Suprapubic skin (tissue), 4 donors: ENCODE measurements at regions not wholly inside any gene's neighbourhood (a gene's known extent, or its start where the extent isn't known, plus 50 kb on each side); places are given as distances from the start of the nearest gene placed in this dataset.
"Not testable (repeated sequence)": the region's sequence is repeated elsewhere in the genome, so short reads cannot be mapped to it uniquely, and the experiment has no call there.

Experiments used
- DNase-seq, 2 donors: peaks; one replicate each; pipeline ENCODE4 v3.0.0-alpha.2; 2019; ENCODE audit warnings: low spot score in 2 of 2
- H3K27ac ChIP-seq: fragments of 200-600 bp; sonication (generic); one replicate; pipeline ENCODE4 v1.5.1; 2019
- H3K27me3 ChIP-seq: fragments of 200-600 bp; sonication (generic); one replicate; pipeline ENCODE4 v1.5.1; 2019
- H3K36me3 ChIP-seq: fragments of 200-600 bp; sonication (generic); one replicate; pipeline ENCODE4 v1.5.1; 2019
- H3K4me1 ChIP-seq: fragments of 200-600 bp; sonication (generic); one replicate; pipeline ENCODE4 v1.5.1; 2019
- H3K4me3 ChIP-seq: fragments of 200-600 bp; sonication (generic); one replicate; pipeline ENCODE4 v1.5.1; 2019; ENCODE audit warnings: mild to moderate bottlenecking
- H3K9me3 ChIP-seq: fragments of 200-600 bp; sonication (generic); one replicate; pipeline ENCODE4 v1.5.1; 2019
- WGBS: methylation state at CpG from one replicate; pipeline ENCODE4 v1.1.5; 2018; 5-methylcytosine and 5-hydroxymethylcytosine counted together

DNA sequence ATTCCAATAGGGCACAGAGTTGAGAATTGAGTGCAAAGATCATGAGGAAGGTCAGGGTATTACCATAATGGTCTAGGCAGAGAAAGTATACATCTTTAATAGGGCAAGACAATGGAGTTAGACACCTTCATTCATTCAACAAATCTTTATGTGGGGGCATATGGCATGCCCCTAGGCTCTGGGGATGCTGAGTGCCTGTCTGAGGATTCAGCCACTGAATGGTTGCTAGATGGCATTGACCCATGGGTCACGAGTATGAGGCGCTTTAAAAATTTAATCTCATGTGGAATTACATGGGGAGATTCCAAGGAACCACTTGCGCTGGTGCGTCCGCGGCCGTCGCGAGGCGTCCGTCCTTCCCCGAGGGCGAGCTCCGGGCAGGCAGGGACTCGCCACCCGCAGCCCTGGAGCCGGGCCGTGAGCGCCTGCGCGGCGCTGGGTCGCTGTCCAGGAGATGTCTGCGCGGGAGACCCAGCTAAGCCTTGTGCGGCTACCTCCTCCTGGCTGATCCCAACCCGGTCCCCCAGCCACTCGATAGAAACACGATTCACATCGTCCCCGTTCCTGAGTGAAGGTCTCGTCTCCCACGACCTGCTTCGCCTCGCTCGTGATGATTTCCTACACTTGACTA lies 152.1 kb upstream of the ZNF322 start:
- not testable (repeated sequence) for H3K27me3 ChIP-seq, H3K9me3 ChIP-seq, H3K27ac ChIP-seq, DNase-seq, H3K4me3 ChIP-seq, H3K36me3 ChIP-seq, H3K4me1 ChIP-seq
- WGBS, result no CpG with 5 or more reads among the region's 36 CpGs

DNA sequence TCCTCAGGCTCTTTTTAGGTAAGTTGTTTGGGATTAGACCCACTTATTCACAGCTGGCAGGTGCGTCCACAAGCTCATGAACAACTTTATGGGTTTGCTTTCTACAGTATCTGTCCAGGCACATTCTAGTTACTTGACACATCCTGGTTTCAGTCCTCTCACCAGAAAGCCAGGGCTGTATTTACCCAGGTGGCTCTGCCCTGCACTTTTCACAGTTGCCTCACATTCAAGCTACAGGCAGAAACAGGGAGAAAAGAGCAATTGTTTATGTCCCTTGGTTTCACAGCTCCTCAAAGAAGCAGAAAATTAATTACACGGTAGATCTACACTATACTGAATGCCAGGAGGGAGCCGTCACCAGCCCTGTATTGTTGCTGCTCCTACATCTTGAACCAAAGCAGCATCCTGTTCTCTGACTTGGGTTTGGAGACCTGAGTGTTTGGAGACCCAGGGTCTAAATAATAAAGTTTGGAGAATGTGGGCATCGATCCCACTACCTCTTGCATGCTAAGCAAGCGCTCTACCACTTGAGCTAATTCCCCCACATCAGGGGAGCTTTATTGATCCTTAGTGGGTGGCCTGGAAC lies 159.2 kb upstream of the ZNF322 start:
- not testable (repeated sequence) for H3K36me3 ChIP-seq

DNA sequence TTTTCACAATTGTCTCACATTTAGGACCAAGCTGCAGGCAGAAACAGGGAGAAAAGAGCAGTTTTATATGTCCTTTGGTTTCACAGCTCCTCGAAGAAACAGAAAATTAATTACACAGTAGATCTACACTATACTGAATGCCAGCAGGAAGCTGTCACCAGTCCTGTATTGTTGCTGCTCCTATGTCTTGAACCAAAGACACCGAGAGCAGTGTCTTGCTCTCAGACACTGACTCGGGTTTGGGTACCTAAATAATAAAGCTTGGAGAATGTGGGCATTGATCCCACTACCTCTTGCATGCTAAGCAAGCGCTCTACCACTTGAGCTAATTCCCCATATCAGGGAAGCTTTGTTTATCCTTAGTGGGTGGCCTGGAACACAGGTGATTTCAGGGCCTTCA lies 168.4 kb upstream of the ZNF322 start:
- H3K4me1 ChIP-seq, DNase-seq, H3K9me3 ChIP-seq, H3K27me3 ChIP-seq, H3K27ac ChIP-seq, H3K36me3 ChIP-seq, H3K4me3 ChIP-seq: not testable (repeated sequence)
- no CpG with 5 or more reads among the region's 4 CpGs for WGBS

More for the DNA sequence above, 159.2 kb upstream of the ZNF322 start:
- not testable (repeated sequence) for H3K4me1 ChIP-seq, H3K9me3 ChIP-seq, H3K4me3 ChIP-seq, DNase-seq, H3K27ac ChIP-seq, H3K27me3 ChIP-seq
- no CpG with 5 or more reads among the region's 5 CpGs for WGBS

DNA sequence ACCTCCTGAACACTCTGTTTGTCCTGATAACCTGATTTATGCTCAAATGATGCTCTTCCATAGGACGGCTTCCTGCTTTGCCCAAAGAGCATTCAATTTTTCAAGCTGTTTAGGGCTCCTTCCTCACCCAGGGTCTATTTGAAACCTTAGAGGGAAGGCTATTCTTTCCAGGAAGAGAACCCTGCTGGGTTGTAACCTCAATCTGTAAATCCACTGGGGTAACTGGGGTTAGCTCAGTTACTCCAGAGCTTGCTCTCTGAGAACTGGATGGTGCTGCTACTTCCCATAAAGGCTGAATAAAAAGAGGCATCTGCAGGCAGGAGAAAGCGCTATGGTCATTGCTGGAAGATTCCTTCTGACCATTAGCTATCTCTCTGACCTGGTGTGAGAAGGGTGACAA lies 169.9 kb upstream of the ZNF322 start:
- not testable (repeated sequence) for H3K27ac ChIP-seq, H3K27me3 ChIP-seq, H3K4me3 ChIP-seq, DNase-seq, H3K36me3 ChIP-seq, H3K4me1 ChIP-seq, H3K9me3 ChIP-seq
- WGBS, result no CpG with 5 or more reads among the region's 2 CpGs

DNA sequence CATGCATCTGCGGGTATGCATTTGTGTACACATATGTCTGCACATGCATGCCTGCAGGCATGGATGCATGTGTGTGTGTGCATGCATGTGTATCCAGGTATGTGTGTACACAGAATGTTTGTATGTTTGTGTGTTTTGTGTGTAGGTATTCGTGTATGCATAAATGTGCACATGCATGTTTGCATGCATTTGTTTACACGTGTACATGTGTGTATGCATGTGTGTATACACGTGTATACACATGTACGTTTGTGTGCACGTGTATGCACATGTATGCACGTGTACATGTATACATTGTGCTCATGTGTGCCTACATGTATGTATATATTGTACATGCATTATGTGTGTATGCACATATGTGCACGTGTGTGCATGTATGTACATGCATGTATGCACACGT lies 171.4 kb upstream of the ZNF322 start:
- 84% methylated on average over 8 of the region's 9 CpGs for WGBS
- not testable (repeated sequence) for H3K4me3 ChIP-seq, H3K9me3 ChIP-seq, DNase-seq, H3K27me3 ChIP-seq, H3K36me3 ChIP-seq, H3K4me1 ChIP-seq, H3K27ac ChIP-seq

DNA sequence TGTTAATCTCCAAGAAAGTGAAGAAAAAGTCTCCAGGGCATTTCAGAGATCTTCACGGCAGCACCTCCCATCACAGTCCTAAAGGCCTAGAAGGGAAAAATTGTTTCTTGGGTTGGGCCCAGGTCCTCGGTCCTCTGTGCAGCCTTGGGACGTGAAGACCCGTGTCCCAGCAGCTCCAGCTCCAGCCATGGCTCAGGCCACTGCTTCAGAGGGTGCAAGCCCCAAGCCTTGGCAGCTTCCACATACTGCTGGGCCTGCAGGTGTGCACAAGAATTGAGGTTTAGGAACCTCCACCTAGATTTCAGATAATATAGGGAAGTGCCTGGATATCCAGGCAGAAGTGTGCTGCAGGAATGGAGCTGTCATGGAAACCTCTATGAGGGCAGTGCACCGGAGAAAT lies 176.2 kb upstream of the ZNF322 start:
- not testable (repeated sequence) for DNase-seq, H3K4me3 ChIP-seq, H3K27me3 ChIP-seq, H3K27ac ChIP-seq, H3K9me3 ChIP-seq, H3K36me3 ChIP-seq, H3K4me1 ChIP-seq
- WGBS, result 79% methylated on average over 4 of the region's 5 CpGs

DNA sequence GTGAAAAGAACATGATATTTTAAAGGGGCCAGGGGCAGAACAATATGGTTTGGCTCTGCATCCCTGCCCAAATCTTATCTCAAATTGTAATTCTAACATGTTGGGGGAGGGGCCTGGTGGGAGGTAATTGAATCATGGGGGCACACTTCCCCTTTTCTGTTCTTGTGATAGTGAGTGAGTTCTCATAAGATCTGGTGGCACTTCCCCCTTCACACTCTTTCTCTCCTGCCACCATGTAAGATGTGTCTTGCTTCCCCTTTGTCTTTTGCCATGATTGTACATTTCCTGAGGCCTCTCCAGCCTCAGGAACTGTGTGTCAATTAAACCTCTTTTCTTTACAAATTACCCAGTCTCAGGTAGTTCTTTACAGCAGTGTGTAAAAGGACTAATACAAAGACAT lies 177.1 kb upstream of the ZNF322 start:
- not testable (repeated sequence) for H3K36me3 ChIP-seq, H3K9me3 ChIP-seq, DNase-seq, H3K27ac ChIP-seq, H3K27me3 ChIP-seq, H3K4me3 ChIP-seq, H3K4me1 ChIP-seq

DNA sequence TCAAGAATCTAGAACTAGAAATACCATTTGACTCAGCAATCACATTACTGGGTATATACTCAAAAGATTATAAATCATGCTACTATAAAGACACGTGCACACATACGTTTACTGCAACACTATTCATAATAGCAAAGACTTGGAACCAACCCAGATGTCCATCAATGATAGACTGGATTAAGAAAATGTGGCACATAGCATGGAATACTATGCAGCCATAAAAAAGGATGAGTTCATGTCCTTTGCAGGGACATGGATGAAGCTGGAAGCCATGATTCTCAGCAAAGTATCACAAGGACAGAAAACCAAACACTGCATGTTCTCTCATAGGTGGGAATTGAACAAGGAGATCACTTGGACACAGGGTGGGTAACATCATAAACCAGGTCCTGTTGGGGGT lies 185.3 kb upstream of the ZNF322 start:
- H3K27me3 ChIP-seq, H3K4me3 ChIP-seq, H3K27ac ChIP-seq, H3K36me3 ChIP-seq, H3K4me1 ChIP-seq, DNase-seq, H3K9me3 ChIP-seq: not testable (repeated sequence)
- WGBS, result 95% methylated on average over 2 of the region's 2 CpGs

DNA sequence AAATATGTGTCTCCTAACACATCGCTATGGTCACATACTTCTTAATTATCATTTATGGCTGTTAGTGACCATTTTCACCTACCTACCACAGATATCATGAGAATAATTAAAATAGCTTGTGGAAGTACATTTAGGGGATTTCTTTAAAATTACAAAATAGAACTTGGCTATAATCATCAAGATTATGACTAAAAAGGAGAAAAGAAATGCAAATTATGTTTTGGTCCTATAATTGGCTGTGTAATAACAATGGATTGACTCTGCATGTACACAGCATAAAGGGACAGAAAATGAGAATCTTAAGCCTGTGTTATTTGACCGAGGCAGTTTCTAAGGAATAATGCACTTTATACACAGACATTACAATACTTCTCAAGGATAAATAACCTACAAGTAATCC lies 197.7 kb upstream of the ZNF322 start:
- not testable (repeated sequence) for H3K4me3 ChIP-seq, H3K4me1 ChIP-seq
- WGBS, result 0% methylated on average over 1 of the region's 2 CpGs

DNA sequence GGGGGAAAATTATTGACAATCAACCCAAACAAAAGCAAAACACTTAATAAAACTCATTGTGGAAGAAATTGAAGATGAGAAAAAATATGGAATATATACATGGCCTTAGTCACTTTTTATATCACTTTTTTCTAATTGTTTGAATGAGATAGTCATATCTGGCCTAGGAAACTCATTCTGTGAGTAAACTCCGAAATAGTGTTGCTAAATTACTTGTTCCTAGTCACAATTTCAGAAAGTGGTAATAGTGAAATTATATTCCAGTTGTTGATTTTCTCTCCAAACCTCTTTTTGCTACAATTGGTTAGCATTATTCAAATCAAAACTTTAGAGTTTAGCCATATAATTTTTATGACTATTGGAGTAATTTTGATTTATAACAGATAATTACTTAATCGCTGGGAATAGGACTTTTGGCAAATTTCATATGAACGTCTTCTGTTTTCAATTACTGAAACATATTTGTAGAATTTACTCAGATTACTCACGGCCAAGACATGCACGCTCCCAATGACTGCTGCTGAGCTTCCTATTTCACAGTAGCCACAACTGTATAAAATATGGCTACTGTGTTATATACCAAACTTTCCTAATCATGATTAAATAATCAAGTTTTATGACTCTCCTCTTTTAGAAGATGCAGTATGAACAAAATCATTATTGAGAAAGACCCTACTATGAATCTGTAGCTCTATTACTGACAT lies 199.7 kb upstream of the ZNF322 start:
- H3K4me3 ChIP-seq, H3K4me1 ChIP-seq, H3K36me3 ChIP-seq, H3K27ac ChIP-seq, H3K27me3 ChIP-seq, H3K9me3 ChIP-seq, DNase-seq: not testable (repeated sequence)
- 68% methylated on average over 5 of the region's 5 CpGs for whole genome bisulfite sequencing

More for the DNA sequence above, 197.7 kb upstream of the ZNF322 start:
- H3K27me3 ChIP-seq, H3K27ac ChIP-seq, H3K36me3 ChIP-seq, DNase-seq, H3K9me3 ChIP-seq: not testable (repeated sequence)

DNA sequence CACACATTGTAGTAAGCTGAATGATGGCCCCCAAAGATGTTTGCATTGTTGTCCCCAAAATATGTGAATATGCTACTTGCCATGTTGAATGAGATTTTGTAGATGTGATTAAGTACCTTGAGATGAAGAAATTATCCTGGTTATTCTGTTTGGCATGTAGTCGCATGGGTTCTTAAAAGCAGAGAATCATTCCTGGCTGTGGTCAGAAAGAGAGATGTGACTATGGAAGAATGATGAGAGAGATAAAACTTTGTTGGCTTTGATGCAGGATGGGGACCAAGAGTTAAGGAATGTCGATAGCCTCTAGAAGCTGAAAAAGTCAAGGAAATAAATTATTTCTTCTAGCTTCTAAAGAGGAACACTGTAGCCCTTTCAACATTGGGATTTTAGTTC lies 200.2 kb upstream of the ZNF322 start:
- DNase-seq, H3K9me3 ChIP-seq, H3K4me3 ChIP-seq, H3K36me3 ChIP-seq, H3K27me3 ChIP-seq, H3K27ac ChIP-seq, H3K4me1 ChIP-seq: not testable (repeated sequence)
- 75% methylated on average over 2 of the region's 2 CpGs for WGBS

DNA sequence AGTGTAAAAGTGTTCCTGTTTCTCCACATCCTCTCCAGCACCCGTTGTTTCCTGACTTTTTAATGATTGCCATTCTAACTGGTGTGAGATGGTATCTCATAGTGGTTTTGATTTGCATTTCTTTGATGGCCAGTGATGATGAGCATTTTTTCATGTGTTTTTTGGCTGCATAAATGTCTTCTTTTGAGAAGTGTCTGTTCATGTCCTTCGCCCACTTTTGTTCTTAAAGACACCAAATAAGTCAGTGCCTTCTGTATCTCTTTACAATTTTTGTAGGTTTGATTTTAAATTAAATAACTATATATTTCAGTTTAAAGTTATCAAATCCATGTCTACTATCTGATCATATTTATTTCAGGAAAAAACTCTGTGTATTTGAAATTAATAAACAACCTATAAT lies 202.4 kb upstream of the ZNF322 start:
- H3K4me1 ChIP-seq, H3K27ac ChIP-seq, H3K27me3 ChIP-seq, H3K9me3 ChIP-seq, DNase-seq, H3K36me3 ChIP-seq, H3K4me3 ChIP-seq: not testable (repeated sequence)
- 100% methylated on average over 2 of the region's 2 CpGs for WGBS

DNA sequence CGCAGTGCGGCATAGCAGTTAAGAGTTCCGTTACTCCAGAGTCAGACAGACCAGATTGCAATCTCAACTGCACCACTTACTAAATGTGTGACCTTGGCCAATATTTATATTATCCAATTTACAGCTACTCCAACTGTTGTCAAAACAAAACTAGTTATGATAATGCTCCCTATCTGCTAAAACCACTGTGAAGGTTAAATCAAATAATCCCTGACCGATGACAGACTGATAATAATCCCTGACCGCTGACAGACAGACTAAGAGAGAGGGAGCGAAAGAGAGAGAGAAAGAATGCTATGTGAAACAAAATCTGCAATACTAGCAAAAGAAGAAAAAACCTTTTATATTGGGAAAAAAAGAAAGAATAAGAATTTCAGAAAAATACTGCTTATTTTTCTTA lies 204.1 kb upstream of the ZNF322 start:
- H3K27ac ChIP-seq, H3K4me1 ChIP-seq, DNase-seq, H3K9me3 ChIP-seq, H3K4me3 ChIP-seq, H3K36me3 ChIP-seq, H3K27me3 ChIP-seq: not testable (repeated sequence)
- WGBS, result 98% methylated on average over 6 of the region's 6 CpGs

DNA sequence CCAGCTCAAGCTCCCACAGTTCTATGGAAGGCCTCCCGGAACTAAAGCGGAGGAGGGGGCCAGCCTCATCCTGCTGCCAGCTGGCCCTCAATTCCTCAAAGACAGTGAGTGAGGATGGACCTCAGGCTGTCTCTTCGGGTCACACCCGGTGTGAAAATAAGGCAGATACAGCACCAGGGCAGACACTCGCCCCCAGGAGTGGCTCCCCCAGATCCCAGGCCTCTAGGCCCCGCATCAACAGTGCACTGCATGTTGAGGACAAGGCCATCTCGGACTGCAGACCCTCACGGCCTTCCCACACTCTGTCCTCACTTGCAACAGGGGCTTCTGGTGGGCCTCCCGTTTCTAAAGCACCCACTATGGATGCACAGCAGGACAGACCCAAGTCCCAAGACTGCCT lies 239.2 kb upstream of the ZNF322 start:
- not testable (repeated sequence) for H3K4me3 ChIP-seq, H3K9me3 ChIP-seq, H3K36me3 ChIP-seq, H3K4me1 ChIP-seq, H3K27me3 ChIP-seq, H3K27ac ChIP-seq, DNase-seq
- WGBS, result 100% methylated on average over 4 of the region's 9 CpGs

DNA sequence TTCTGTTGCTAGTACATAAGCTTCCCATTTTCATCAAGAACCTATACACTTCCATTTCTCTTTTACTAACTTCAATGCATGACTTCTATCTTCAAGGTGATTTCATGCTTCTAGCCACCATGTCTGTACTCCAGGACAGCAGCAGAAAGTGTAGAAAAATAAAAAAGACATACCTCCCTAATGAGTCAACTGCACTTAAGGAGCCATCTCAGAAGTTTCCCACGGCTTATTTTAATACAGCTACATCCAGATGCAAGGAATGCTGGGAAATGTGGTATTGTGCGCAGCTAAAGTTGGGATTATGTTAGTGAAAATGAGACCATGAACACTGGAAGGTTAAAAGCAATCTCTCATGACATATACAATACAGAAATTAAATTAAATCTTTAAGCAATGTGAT lies 264.7 kb upstream of the ZNF322 start:
- not testable (repeated sequence) for H3K4me1 ChIP-seq, DNase-seq, H3K27ac ChIP-seq, H3K9me3 ChIP-seq, H3K36me3 ChIP-seq, H3K4me3 ChIP-seq, H3K27me3 ChIP-seq
- 93% methylated on average over 2 of the region's 2 CpGs for WGBS
